Pancreas (tissue), 10 donors: ENCODE measurements at regions not wholly inside any gene's neighbourhood (a gene's known extent, or its start where the extent isn't known, plus 50 kb on each side); places are given as distances from the start of the nearest gene placed in this dataset.

Experiments used
- ATAC-seq, 4 donors: fragments of 200-7000 bp; cut with Tn5 transposase; one replicate each; pipeline versions ENCODE4 v1.8.0 to v1.9.1; 2020; ENCODE audit warnings: mild to moderate bottlenecking in 4 of 4, moderate library complexity in 4 of 4
- DNase-seq, 6 donors: peaks; one replicate each; pipeline ENCODE4 v3.0.0-alpha.2; 2020
- FAIRE-seq: peaks from 2 replicates; lab custom pipeline; 2012; peaks lifted over from hg19 to GRCh38; lab: Jason Lieb, UNC
- H3K27ac ChIP-seq, 4 donors: fragments of 200-600 bp; sonication (generic); 1 replicate in 3 of 4; 2 replicates in 1 of 4; pipeline versions ENCODE4 v1.5.0 to v1.8.0; 2020
- H3K27me3 ChIP-seq, 4 donors: fragments of 200-600 bp; one replicate each; pipeline ENCODE4 v1.8.0; 2021
- H3K36me3 ChIP-seq, 3 donors: fragments of 200-600 bp; sonication (generic) in 1 of 3; one replicate each; pipeline versions ENCODE4 v1.5.0 to v1.8.0; 2020 to 2021
- H3K4me1 ChIP-seq, 3 donors: fragments of 200-600 bp; one replicate each; pipeline ENCODE4 v1.8.0; 2021
- H3K4me3 ChIP-seq, 4 donors: fragments of 200-600 bp; sonication (generic) in 2 of 4; one replicate each; pipeline versions ENCODE4 v1.5.0 to v1.8.0; 2020 to 2021
- H3K9me3 ChIP-seq, 4 donors: fragments of 200-600 bp; one replicate each; pipeline ENCODE4 v1.8.0; 2021
- WGBS, 2 donors: extraction: QIAGEN DNeasy Blood & Tissue Kit; methylation state at CpG; one replicate each; pipeline ENCODE4 v1.1.7; 2013; 5-methylcytosine and 5-hydroxymethylcytosine counted together
- intact Hi-C, 3 donors: fragments of 100-400 bp; cut with DNase I; formaldehyde crosslinking; loops; one replicate each; pipeline versions ENCODE4 v1.11.1 to v1.14.2; 2022
- TF ChIP-seq, protein P1 (sequence below), 4 donors: fragments of 200-600 bp; sonication (generic) in 3 of 4; IDR thresholded peaks; one replicate each; pipeline versions ENCODE4 v1.5.0 to v1.8.0; 2021; ENCODE audit warnings: antibody characterized with exemption in 4 of 4
- donor health status: healthy with polysubstance abuse.
- donor health status: DM: no; HTN: no; CAD: no; lungs with moderate emphysema.
- donor health status: DM: no; HTN: no; CAD: no.
- donor health status: control.
- donor health status: control.
- donor health status: Bipolar disorder and iron deficiency.
- donor health status: DM: yes; HTN: yes; CAD: no.
- donor health status: DM: no; HTN: no; CAD: no.
- donor health status: DM: no; HTN: no; CAD: no.
- donor health status: DM: yes; HTN: yes; CAD: no.

DNA sequence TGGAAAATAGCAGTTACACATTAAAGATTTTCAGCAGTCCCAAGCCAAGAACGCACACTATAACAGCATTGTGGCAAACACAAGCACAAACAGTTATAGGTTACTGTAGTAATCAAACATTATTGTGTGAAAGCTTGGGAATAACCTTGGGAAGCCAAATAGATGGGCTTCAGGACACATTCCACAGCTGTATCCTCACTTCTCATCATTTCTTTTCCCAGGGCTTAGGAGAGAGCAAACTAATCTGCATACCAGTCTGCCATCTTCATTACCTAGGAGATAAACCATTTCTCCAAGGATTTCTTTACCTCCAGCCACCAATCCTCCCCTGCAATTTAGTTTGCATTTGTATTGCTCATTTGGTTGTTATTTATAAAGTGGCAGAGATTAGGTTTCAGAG lies 352.4 kb downstream of the SH2D4B start:
- FAIRE-seq (no peak), DNase-seq (no peak), ATAC-seq (no peak)
- H3K27me3 ChIP-seq: no peaks in the 10 kb centered on the region
- TF ChIP-seq, protein P1, sequence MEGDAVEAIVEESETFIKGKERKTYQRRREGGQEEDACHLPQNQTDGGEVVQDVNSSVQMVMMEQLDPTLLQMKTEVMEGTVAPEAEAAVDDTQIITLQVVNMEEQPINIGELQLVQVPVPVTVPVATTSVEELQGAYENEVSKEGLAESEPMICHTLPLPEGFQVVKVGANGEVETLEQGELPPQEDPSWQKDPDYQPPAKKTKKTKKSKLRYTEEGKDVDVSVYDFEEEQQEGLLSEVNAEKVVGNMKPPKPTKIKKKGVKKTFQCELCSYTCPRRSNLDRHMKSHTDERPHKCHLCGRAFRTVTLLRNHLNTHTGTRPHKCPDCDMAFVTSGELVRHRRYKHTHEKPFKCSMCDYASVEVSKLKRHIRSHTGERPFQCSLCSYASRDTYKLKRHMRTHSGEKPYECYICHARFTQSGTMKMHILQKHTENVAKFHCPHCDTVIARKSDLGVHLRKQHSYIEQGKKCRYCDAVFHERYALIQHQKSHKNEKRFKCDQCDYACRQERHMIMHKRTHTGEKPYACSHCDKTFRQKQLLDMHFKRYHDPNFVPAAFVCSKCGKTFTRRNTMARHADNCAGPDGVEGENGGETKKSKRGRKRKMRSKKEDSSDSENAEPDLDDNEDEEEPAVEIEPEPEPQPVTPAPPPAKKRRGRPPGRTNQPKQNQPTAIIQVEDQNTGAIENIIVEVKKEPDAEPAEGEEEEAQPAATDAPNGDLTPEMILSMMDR (IDR thresholded peaks at IDR 0.05): no peak
- WGBS, 2 donors: 15 to 25% methylated on average over 1 of the region's 1 CpG
- H3K4me3 ChIP-seq: no peak overlapping the region
- intact Hi-C loops: no loop called here
- no peaks in the 10 kb centered on the region for H3K4me1 ChIP-seq
- H3K9me3 ChIP-seq: no peaks in the 10 kb centered on the region
- no peak overlapping the region for H3K27ac ChIP-seq
- no peaks in the 10 kb centered on the region for H3K36me3 ChIP-seq

DNA sequence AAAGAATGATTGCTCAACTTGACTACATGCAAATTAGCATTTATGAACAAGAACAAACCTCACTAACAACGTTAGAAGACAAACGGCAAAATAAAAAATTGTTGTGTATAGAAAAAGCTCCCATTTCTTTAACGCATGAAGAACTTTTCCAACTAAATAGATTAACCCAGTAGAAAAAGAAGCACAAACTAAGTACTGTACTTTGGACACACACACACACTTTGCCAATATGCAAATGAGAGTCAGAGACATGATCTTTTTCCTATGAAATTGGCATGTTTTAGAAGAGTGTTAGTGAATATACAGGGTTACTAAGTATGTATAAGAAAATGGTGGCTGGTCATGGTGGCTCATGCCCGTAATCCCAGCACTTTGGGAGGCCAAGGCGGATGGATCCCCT lies 355.6 kb downstream of the SH2D4B start:
- ATAC-seq (no peak), FAIRE-seq (no peak), DNase-seq (no peak)
- H3K9me3 ChIP-seq: no peaks in the 10 kb centered on the region
- H3K36me3 ChIP-seq: no peaks in the 10 kb centered on the region
- no peaks in the 10 kb centered on the region for H3K4me1 ChIP-seq
- no peak overlapping the region for H3K27ac ChIP-seq
- no peak overlapping the region for H3K4me3 ChIP-seq
- no peaks in the 10 kb centered on the region for H3K27me3 ChIP-seq
- TF ChIP-seq, protein P1 (IDR thresholded peaks at IDR 0.05): no peak
- 78 to 79% methylated on average over 5 of the region's 5 CpGs for WGBS, 2 donors
- intact Hi-C loops: no loop called here

GRCh38 chr10:80894311-80894791 lies 356.6 kb downstream of the SH2D4B start:
- DNase-seq (no peak), FAIRE-seq (no peak), ATAC-seq (no peak)
- intact Hi-C loops: no loop called here
- Histone ChIP-seq H3K27me3 (no peaks in the 10 kb centered on the region), H3K4me3 (no peak overlapping the region), H3K27ac (no peak overlapping the region), H3K36me3 (no peaks in the 10 kb centered on the region), H3K9me3 (no peaks in the 10 kb centered on the region), H3K4me1 (no peaks in the 10 kb centered on the region)
- TF ChIP-seq, protein P1 (IDR thresholded peaks at IDR 0.05): no peak
- WGBS, 2 donors: 42 to 58% methylated on average over 3 of the region's 3 CpGs

GRCh38 chr10:80894797-80895467 lies 357.2 kb downstream of the SH2D4B start:
- ATAC-seq (no peak), DNase-seq (no peak), FAIRE-seq (no peak)
- Histone ChIP-seq H3K4me1 (no peaks in the 10 kb centered on the region), H3K36me3 (no peaks in the 10 kb centered on the region), H3K4me3 (no peak overlapping the region), H3K27me3 (no peaks in the 10 kb centered on the region), H3K9me3 (no peaks in the 10 kb centered on the region), H3K27ac (no peak overlapping the region)
- WGBS, 2 donors: 63 to 73% methylated on average over 11 of the region's 11 CpGs
- TF ChIP-seq, protein P1 (IDR thresholded peaks at IDR 0.05): no peak
- intact Hi-C loops: no loop called here

DNA sequence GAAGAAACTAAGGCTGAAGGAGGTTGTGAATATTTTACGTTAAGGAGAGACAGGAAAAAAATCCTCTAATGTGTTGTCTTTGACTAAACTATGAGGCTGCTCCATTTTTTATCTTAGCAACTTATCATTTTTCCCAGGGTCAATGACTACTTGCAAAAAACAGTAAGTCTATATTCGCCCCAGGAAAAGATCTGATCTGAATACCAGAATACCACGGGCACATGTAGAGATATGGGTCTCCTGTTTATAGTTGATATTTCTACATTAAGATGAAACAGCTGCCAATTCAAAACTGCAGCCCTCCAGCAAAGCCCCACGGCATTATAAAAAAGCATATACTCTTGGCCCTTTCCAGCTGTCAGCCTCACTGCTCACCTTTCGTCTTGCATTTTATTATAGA lies 358.4 kb downstream of the SH2D4B start:
- ATAC-seq (no peak), FAIRE-seq (no peak), DNase-seq (no peak)
- H3K27ac ChIP-seq: no peak overlapping the region
- H3K9me3 ChIP-seq: no peaks in the 10 kb centered on the region
- intact Hi-C loops: no loop called here
- H3K4me3 ChIP-seq: no peak overlapping the region
- H3K27me3 ChIP-seq: no peaks in the 10 kb centered on the region
- H3K4me1 ChIP-seq: no peaks in the 10 kb centered on the region
- 25 to 26% methylated on average over 5 of the region's 5 CpGs for WGBS, 2 donors
- TF ChIP-seq, protein P1 (IDR thresholded peaks at IDR 0.05): no peak
- H3K36me3 ChIP-seq: no peaks in the 10 kb centered on the region
